GM13976 (cell line): ENCODE measurements at regions not wholly inside any gene's neighbourhood (a gene's known extent, or its start where the extent isn't known, plus 50 kb on each side); places are given as distances from the start of the nearest gene placed in this dataset.

Source experiments
- DNase-seq: peaks from one replicate; pipeline ENCODE4 v3.0.0; 2012; ENCODE audit warnings: low spot score
- in situ Hi-C: fragments of 300-500 bp; cut with MboI; formaldehyde crosslinking; loops from one replicate; pipeline ENCODE4 v1.12.0; 2022; ENCODE audit warnings: low sequenced_read_pairs, mixed read lengths, inconsistent platforms; ENCODE audit not compliant: unreplicated experiment
- TF ChIP-seq, protein P1 (sequence below): IDR thresholded peaks from 2 replicates; pipeline ENCODE4 v1.5.1; 2012; ENCODE audit warnings: borderline replicate concordance, mild to moderate bottlenecking; ENCODE audit not compliant: insufficient read depth; ENCODE audit errors: extremely low read depth, missing control alignments, control extremely low read depth

GRCh38 chr6:19327661-19328060 is 509.5 kb upstream of the ID4 start:
- TF ChIP-seq, protein P1, sequence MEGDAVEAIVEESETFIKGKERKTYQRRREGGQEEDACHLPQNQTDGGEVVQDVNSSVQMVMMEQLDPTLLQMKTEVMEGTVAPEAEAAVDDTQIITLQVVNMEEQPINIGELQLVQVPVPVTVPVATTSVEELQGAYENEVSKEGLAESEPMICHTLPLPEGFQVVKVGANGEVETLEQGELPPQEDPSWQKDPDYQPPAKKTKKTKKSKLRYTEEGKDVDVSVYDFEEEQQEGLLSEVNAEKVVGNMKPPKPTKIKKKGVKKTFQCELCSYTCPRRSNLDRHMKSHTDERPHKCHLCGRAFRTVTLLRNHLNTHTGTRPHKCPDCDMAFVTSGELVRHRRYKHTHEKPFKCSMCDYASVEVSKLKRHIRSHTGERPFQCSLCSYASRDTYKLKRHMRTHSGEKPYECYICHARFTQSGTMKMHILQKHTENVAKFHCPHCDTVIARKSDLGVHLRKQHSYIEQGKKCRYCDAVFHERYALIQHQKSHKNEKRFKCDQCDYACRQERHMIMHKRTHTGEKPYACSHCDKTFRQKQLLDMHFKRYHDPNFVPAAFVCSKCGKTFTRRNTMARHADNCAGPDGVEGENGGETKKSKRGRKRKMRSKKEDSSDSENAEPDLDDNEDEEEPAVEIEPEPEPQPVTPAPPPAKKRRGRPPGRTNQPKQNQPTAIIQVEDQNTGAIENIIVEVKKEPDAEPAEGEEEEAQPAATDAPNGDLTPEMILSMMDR, result no peak
- no peak for DNase-seq
- in situ Hi-C loops, result no loop called here

GRCh38 chr6:19329078-19329477 is 508.1 kb upstream of the ID4 start:
- TF ChIP-seq, protein P1, result no peak
- in situ Hi-C loops, result no loop called here
- DNase-seq, result no peak

DNA sequence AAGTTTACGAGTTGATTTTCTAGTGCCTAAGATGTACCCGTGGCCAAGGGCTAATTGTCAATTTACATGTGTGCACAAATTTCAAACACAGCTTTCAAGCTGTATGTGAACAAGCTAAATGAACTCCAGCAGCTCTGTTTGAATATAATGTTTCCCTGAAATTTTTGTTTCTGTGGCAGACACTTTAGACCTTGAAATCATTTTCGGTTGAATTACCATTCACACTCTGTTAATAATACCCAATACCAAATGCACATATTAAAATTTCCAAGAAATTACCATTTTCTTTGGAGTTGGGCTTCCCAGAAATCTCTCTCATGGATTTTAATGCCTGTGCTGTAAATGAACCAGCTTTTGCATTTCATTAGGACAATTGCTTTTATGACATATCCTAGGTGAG is 506.1 kb upstream of the ID4 start:
- in situ Hi-C loops, result no loop called here
- TF ChIP-seq, protein P1, result no peak
- no peak for DNase-seq

DNA sequence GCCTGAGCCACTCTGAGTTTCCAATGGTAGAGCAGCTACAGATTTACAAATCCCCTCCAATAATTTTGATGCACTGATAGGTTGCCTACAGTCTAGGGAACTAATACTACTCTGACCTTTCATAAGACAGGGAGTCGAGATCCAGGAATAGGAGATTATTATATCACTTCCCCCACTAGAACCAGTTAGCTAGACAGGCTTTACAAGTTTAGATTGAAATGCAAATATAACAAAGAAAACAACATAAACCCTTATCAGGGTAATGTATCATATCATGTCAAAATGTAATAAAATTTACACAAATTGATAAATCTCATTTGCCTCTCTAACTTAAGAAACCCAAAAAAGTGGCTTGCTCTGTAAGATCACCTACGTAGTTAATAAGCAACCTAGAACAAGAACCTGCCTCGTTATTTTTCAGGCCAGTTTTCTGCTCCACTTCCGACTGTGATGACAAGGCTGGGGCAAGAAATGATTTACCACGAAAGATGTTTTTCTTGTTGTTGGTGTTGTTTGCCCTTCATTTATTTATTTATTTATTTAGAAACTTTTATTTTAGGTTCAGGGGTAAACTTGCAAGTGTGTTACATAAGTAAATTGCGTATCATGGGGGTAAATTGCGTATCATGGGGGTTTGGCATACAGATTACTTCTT is 504.2 kb upstream of the ID4 start:
- no peak for DNase-seq
- in situ Hi-C loops, result no loop called here
- TF ChIP-seq, protein P1, result no peak

DNA sequence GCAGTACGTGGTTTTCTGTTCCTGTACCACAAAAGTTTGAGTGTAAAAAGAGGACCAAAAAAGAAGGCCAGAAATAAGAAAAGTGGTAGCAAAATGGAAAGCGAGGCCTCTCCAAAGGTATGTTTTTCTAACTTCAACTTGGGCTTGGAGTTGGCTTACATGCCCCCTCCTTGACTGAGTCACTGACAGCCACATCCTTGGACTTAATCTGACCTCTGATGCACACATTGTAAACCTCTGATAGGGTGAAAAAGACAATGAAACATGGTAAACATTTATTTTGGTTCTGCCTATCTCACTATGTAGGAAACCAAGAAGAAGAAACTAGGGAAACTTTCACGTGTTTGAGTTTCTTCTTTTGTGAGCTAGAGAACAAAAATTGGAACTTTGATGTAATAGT is 503.2 kb upstream of the ID4 start:
- DNase-seq, result no peak
- TF ChIP-seq, protein P1, result no peak
- in situ Hi-C loops, result no loop called here

- in situ Hi-C loops, result no loop called here
- TF ChIP-seq, protein P1, result no peak
- DNase-seq, result no peak
Observed at GRCh38 chr6:19336579-19336978, 500.6 kb upstream of the ID4 start.
